ENCODE measurements at regions not wholly inside any gene's neighbourhood (a gene's known extent, or its start where the extent isn't known, plus 50 kb on each side); places are given as distances from the start of the nearest gene placed in this dataset.

- no peak for TF ChIP-seq CTCF (IDR thresholded peaks at IDR 0.05; ENCODE audit: control insufficient read depth, extremely low read depth, insufficient read depth)
- H3K4me3 ChIP-seq (ENCODE audit: low read depth, low read length): no peak overlapping the region
- no peak for DNase-seq (ENCODE audit: low read depth)
Observed at GRCh38 chr7:17548014-17548653, 249.7 kb downstream of the AHR start.

GRCh38 chr7:17549406-17549805, 251.0 kb downstream of the AHR start:
- DNase-seq (ENCODE audit: low read depth): no peak
- no peak overlapping the region for H3K4me3 ChIP-seq (ENCODE audit: low read depth, low read length)
- TF ChIP-seq CTCF (IDR thresholded peaks at IDR 0.05; ENCODE audit: control insufficient read depth, extremely low read depth, insufficient read depth): no peak

GRCh38 chr7:17552373-17552772, 253.9 kb downstream of the AHR start:
- DNase-seq (ENCODE audit: low read depth): no peak
- no peak overlapping the region for H3K4me3 ChIP-seq (ENCODE audit: low read depth, low read length)
- no peak for TF ChIP-seq CTCF (IDR thresholded peaks at IDR 0.05; ENCODE audit: control insufficient read depth, extremely low read depth, insufficient read depth)

GRCh38 chr7:17552952-17553351, 254.5 kb downstream of the AHR start:
- DNase-seq (ENCODE audit: low read depth): no peak
- no peak for TF ChIP-seq CTCF (IDR thresholded peaks at IDR 0.05; ENCODE audit: control insufficient read depth, extremely low read depth, insufficient read depth)
- H3K4me3 ChIP-seq (ENCODE audit: low read depth, low read length): no peak overlapping the region

- DNase-seq (ENCODE audit: low read depth): no peak
- no peak overlapping the region for H3K4me3 ChIP-seq (ENCODE audit: low read depth, low read length)
- TF ChIP-seq CTCF (IDR thresholded peaks at IDR 0.05; ENCODE audit: control insufficient read depth, extremely low read depth, insufficient read depth): no peak
Observed at GRCh38 chr7:17554341-17555015, 256.0 kb downstream of the AHR start.

- no peak overlapping the region for H3K4me3 ChIP-seq (ENCODE audit: low read depth, low read length)
- no peak for DNase-seq (ENCODE audit: low read depth)
- TF ChIP-seq CTCF (IDR thresholded peaks at IDR 0.05; ENCODE audit: control insufficient read depth, extremely low read depth, insufficient read depth): no peak
Observed at GRCh38 chr7:17556247-17556956, 257.9 kb downstream of the AHR start.
